HepG2 (cell line): ENCODE measurements at regions not wholly inside any gene's neighbourhood (a gene's known extent, or its start where the extent isn't known, plus 50 kb on each side); places are given as distances from the start of the nearest gene placed in this dataset.

ENCODE experiments used
- BCL3 ChIP-seq: sonication (generic); formaldehyde crosslinking; IDR thresholded peaks from 2 replicates; pipeline ENCODE4 v1.5.1; 2020; ENCODE audit warnings: mild to moderate bottlenecking, missing genetic modification reagents, moderate library complexity
- NRL ChIP-seq: sonication (generic); formaldehyde crosslinking; IDR thresholded peaks from 2 replicates; pipeline ENCODE4 v1.5.0; 2020; ENCODE audit warnings: missing genetic modification reagents, mild to moderate bottlenecking, moderate library complexity, borderline replicate concordance
- PCBP1 ChIP-seq: fragments of 200-400 bp; formaldehyde crosslinking; IDR thresholded peaks from 2 replicates; pipeline ENCODE4 v1.6.1; 2017; ENCODE audit warnings: mild to moderate bottlenecking, low read depth, low read length, borderline replicate concordance
- TAF15 ChIP-seq: fragments of 200-400 bp; formaldehyde crosslinking; IDR thresholded peaks from one replicate; pipeline ENCODE4 v1.6.1; 2018; ENCODE audit warnings: mild to moderate bottlenecking, low read depth, low read length; ENCODE audit not compliant: poor library complexity, severe bottlenecking
- ZNF768 ChIP-seq: sonication (generic); formaldehyde crosslinking; IDR thresholded peaks from 2 replicates; pipeline ENCODE4 v1.4.0; 2020; ENCODE audit warnings: missing genetic modification reagents
- ZNF800 ChIP-seq: sonication (generic); formaldehyde crosslinking; IDR thresholded peaks from 2 replicates; pipeline ENCODE4 v1.4.0; 2020; ENCODE audit warnings: missing genetic modification reagents
- ZSCAN31 ChIP-seq: sonication (generic); formaldehyde crosslinking; IDR thresholded peaks from 2 replicates; pipeline ENCODE4 v1.5.0; 2020; ENCODE audit warnings: low read depth, mild to moderate bottlenecking, missing genetic modification reagents

DNA sequence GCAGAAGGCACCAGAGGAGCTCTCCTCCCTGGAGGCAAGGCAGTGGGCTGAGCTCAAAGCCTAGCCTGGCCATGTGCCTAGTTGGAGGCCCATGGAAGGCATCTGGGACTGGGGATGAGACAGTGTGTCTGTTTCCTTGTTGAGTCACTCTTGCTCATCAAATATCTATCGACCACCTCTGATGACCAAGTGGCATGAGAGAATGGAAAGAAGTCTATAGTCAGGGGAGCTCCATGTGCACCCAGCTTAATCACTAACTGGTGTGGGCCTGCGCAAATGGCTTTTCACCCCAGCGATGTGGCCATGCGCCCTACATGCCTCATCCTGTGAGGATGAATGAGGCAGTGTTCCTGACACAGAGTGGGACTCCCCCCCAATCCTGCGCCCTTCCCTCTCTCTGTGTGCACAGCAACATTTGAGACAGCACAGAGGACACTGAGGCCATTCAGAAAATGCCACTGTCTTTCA is 229.9 kb downstream of the RPS24 start:
- TF ChIP-seq PCBP1 (no peak), TAF15 (no peak), BCL3 (no peak), NRL (CRISPR knock-in tag) (no peak), ZNF768 (CRISPR knock-in tag) (no peak), ZSCAN31 (CRISPR knock-in tag) (no peak), ZNF800 (CRISPR knock-in tag) (no peak)
